ENCODE measurements at regions not wholly inside any gene's neighbourhood (a gene's known extent, or its start where the extent isn't known, plus 50 kb on each side); places are given as distances from the start of the nearest gene placed in this dataset.

- no peak for TF ChIP-seq ZBTB7A (IDR thresholded peaks at IDR 0.05; ENCODE audit: low read depth)
- TF ChIP-seq TEAD4 (IDR thresholded peaks at IDR 0.05) = no peak
- TF ChIP-seq EGR1 (IDR thresholded peaks at IDR 0.05) = no peak
Observed at GRCh38 chr6:22117631-22118030, 179.2 kb downstream of the PRL start.

DNA sequence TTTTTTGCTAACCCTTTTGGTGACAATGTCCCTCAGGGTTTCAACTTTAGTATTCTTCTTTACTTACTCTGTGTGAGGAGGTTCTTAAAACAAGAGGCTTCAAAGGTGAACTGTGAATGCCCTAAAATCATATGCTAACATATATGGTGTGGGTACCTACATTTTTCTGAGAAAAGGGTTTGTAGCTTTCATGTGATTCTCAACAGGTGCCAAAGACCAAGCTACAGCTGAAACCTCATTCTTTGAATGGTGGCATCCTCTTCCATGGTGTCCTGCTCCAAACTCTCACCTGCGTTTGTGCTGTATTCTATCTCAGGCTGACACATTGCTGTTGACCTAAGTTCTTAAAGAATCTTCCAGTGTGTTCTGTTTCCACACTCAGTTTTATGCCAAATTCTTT, 177.3 kb downstream of the PRL start:
- no peak for TF ChIP-seq ZBTB7A (IDR thresholded peaks at IDR 0.05; ENCODE audit: low read depth)

GRCh38 chr6:22124756-22125155, 172.1 kb downstream of the PRL start:
- TF ChIP-seq MAX (IDR thresholded peaks at IDR 0.05) = no peak
- TF ChIP-seq ZBTB7A (IDR thresholded peaks at IDR 0.05; ENCODE audit: low read depth) = no peak
- no peak for TF ChIP-seq CREB1 (IDR thresholded peaks at IDR 0.05; ENCODE audit: low read depth)
- no peak for TF ChIP-seq FOXM1 (IDR thresholded peaks at IDR 0.05; ENCODE audit: borderline replicate concordance, low read depth)
- no peak for TF ChIP-seq CEBPB (IDR thresholded peaks at IDR 0.05)
- TF ChIP-seq NFIC (IDR thresholded peaks at IDR 0.05) = no peak
- TF ChIP-seq EGR1 (IDR thresholded peaks at IDR 0.05) = no peak
- TF ChIP-seq RAD21 (IDR thresholded peaks at IDR 0.05; ENCODE audit: low read depth) = no peak

DNA sequence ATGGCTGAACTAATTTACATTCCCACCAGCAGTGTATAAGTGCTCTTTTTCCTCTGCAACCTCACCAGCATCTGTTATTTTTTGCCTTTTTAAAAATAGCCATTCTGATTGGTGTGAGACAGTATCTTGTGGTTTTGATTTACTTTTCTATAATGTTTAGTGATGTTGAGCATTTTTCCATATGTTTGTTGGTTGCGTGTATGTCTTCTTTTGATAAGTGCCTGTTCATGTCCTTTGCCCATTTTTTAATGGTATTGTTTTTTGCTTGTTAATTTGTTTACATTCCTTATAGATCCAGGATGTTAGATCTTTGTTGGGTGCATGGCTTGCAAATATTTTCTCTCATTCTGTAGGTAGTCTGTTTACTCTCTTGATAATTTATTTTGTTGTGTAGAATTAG, 169.9 kb downstream of the PRL start:
- TF ChIP-seq TAF1 (IDR thresholded peaks at IDR 0.05; ENCODE audit: low read depth) = no peak
- no peak for TF ChIP-seq EGR1 (IDR thresholded peaks at IDR 0.05)
- TF ChIP-seq CREB1 (IDR thresholded peaks at IDR 0.05; ENCODE audit: low read depth) = no peak
- TF ChIP-seq EP300 (IDR thresholded peaks at IDR 0.05; ENCODE audit: borderline replicate concordance) = no peak
- TF ChIP-seq ZBTB7A (IDR thresholded peaks at IDR 0.05; ENCODE audit: low read depth) = no peak
- no peak for TF ChIP-seq YY1 (IDR thresholded peaks at IDR 0.05; ENCODE audit: low read depth)
- TF ChIP-seq, protein P1, sequence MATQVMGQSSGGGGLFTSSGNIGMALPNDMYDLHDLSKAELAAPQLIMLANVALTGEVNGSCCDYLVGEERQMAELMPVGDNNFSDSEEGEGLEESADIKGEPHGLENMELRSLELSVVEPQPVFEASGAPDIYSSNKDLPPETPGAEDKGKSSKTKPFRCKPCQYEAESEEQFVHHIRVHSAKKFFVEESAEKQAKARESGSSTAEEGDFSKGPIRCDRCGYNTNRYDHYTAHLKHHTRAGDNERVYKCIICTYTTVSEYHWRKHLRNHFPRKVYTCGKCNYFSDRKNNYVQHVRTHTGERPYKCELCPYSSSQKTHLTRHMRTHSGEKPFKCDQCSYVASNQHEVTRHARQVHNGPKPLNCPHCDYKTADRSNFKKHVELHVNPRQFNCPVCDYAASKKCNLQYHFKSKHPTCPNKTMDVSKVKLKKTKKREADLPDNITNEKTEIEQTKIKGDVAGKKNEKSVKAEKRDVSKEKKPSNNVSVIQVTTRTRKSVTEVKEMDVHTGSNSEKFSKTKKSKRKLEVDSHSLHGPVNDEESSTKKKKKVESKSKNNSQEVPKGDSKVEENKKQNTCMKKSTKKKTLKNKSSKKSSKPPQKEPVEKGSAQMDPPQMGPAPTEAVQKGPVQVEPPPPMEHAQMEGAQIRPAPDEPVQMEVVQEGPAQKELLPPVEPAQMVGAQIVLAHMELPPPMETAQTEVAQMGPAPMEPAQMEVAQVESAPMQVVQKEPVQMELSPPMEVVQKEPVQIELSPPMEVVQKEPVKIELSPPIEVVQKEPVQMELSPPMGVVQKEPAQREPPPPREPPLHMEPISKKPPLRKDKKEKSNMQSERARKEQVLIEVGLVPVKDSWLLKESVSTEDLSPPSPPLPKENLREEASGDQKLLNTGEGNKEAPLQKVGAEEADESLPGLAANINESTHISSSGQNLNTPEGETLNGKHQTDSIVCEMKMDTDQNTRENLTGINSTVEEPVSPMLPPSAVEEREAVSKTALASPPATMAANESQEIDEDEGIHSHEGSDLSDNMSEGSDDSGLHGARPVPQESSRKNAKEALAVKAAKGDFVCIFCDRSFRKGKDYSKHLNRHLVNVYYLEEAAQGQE (IDR thresholded peaks at IDR 0.05; ENCODE audit: low read depth) = no peak
- no peak for TF ChIP-seq RAD21 (IDR thresholded peaks at IDR 0.05; ENCODE audit: low read depth)
- TF ChIP-seq TEAD4 (IDR thresholded peaks at IDR 0.05) = no peak
- TF ChIP-seq MAX (IDR thresholded peaks at IDR 0.05) = no peak
- no peak for TF ChIP-seq NFIC (IDR thresholded peaks at IDR 0.05)
- no peak for TF ChIP-seq CEBPB (IDR thresholded peaks at IDR 0.05)
- no peak for TF ChIP-seq FOXM1 (IDR thresholded peaks at IDR 0.05; ENCODE audit: borderline replicate concordance, low read depth)
- no peak for TF ChIP-seq TCF12 (IDR thresholded peaks at IDR 0.05; ENCODE audit: low read depth)
- no peak for TF ChIP-seq USF1 (IDR thresholded peaks at IDR 0.05)

GRCh38 chr6:22129751-22130150, 167.1 kb downstream of the PRL start:
- TF ChIP-seq TEAD4 (IDR thresholded peaks at IDR 0.05) = no peak
- no peak for TF ChIP-seq TAF1 (IDR thresholded peaks at IDR 0.05; ENCODE audit: low read depth)
- no peak for TF ChIP-seq TCF12 (IDR thresholded peaks at IDR 0.05; ENCODE audit: low read depth)
- TF ChIP-seq EGR1 (IDR thresholded peaks at IDR 0.05) = no peak
- TF ChIP-seq FOXM1 (IDR thresholded peaks at IDR 0.05; ENCODE audit: borderline replicate concordance, low read depth) = no peak
- no peak for TF ChIP-seq RAD21 (IDR thresholded peaks at IDR 0.05; ENCODE audit: low read depth)
- TF ChIP-seq MAX (IDR thresholded peaks at IDR 0.05) = no peak
- no peak for TF ChIP-seq ZBTB7A (IDR thresholded peaks at IDR 0.05; ENCODE audit: low read depth)
- TF ChIP-seq, protein P1 (IDR thresholded peaks at IDR 0.05; ENCODE audit: low read depth) = no peak

DNA sequence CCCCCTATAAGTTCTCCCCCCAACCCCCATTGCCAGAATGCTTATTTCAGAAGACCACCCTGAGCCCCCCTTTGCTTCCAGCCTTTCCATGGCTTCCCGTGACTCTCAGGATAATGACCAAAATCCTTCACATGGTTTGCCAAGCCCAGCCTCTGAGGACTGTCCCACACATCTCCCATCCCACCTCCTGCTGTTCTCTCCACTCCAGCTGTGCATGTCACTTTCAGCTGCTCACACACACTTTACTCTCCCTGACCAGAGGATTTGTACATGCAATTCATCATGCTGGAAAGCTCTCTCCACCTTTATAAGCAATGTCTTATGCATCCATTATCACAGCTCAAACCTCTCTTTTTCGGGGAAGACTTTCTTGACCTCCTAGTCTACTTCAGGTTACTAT, 164.2 kb downstream of the PRL start:
- TF ChIP-seq ZBTB7A (IDR thresholded peaks at IDR 0.05; ENCODE audit: low read depth) (no peak), TEAD4 (IDR thresholded peaks at IDR 0.05) (no peak), RAD21 (IDR thresholded peaks at IDR 0.05; ENCODE audit: low read depth) (no peak), YY1 (IDR thresholded peaks at IDR 0.05; ENCODE audit: low read depth) (no peak)

DNA sequence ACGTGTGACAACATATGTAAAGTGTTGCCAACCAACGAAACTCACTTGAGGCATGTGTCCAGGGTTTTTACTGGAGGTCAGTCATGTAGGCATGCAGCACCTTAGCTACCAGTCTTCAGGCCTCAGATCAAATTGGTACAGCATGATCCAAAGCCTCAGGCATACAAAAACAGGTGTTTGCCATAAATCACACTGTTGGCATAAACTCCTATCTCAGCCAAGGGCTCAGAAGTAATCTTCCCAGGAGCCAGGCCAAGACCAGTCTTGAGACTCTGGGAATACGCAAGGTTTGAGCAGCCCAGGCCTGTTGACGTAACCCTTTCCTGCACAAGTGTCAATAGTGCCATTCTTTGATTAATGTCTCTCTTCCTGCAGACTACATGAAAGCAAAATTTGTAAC, 163.5 kb downstream of the PRL start:
- TF ChIP-seq USF1 (IDR thresholded peaks at IDR 0.05) = no peak
- no peak for TF ChIP-seq MAX (IDR thresholded peaks at IDR 0.05)
- TF ChIP-seq FOXM1 (IDR thresholded peaks at IDR 0.05; ENCODE audit: borderline replicate concordance, low read depth) = no peak
- TF ChIP-seq ZBTB7A (IDR thresholded peaks at IDR 0.05; ENCODE audit: low read depth) = no peak
- TF ChIP-seq TCF12 (IDR thresholded peaks at IDR 0.05; ENCODE audit: low read depth) = no peak
- TF ChIP-seq EGR1 (IDR thresholded peaks at IDR 0.05) = no peak
- no peak for TF ChIP-seq NFIC (IDR thresholded peaks at IDR 0.05)
- TF ChIP-seq YY1 (IDR thresholded peaks at IDR 0.05; ENCODE audit: low read depth) = no peak
- TF ChIP-seq RAD21 (IDR thresholded peaks at IDR 0.05; ENCODE audit: low read depth) = no peak
- TF ChIP-seq CREB1 (IDR thresholded peaks at IDR 0.05; ENCODE audit: low read depth) = no peak
- TF ChIP-seq, protein P1 (IDR thresholded peaks at IDR 0.05; ENCODE audit: low read depth) = no peak
- TF ChIP-seq TAF1 (IDR thresholded peaks at IDR 0.05; ENCODE audit: low read depth) = no peak
- TF ChIP-seq EP300 (IDR thresholded peaks at IDR 0.05; ENCODE audit: borderline replicate concordance) = no peak
- TF ChIP-seq TEAD4 (IDR thresholded peaks at IDR 0.05) = no peak
